Adrenal gland (tissue), 9 donors: ENCODE measurements at regions not wholly inside any gene's neighbourhood (a gene's known extent, or its start where the extent isn't known, plus 50 kb on each side); places are given as distances from the start of the nearest gene placed in this dataset.

Source experiments
- DNase-seq, 7 donors: peaks; one replicate each; pipeline ENCODE4 v3.0.0-alpha.2; 2019 to 2020
- H3K27ac ChIP-seq, 5 donors: fragments of 200-600 bp; sonication (generic) in 4 of 5; 1 replicate in 3 of 5; 2 replicates in 2 of 5; pipeline versions ENCODE4 v1.5.1 to v1.8.0; 2016 to 2020; ENCODE audit warnings: mild to moderate bottlenecking in 1 of 5
- H3K27me3 ChIP-seq: fragments of 200-600 bp; 2 replicates; pipeline ENCODE4 v1.8.0; 2021
- H3K36me3 ChIP-seq, 2 donors: fragments of 200-600 bp; replicated peaks in 1 of 2; 1 replicate in 1 of 2; 2 replicates in 1 of 2; pipeline versions ENCODE4 v1.5.1 to v1.8.0; 2018 to 2022
- H3K4me1 ChIP-seq, 2 donors: fragments of 200-600 bp; replicated peaks in 1 of 2; 1 replicate in 1 of 2; 2 replicates in 1 of 2; pipeline versions ENCODE4 v1.5.1 to v1.8.0; 2018 to 2021
- H3K4me3 ChIP-seq, 4 donors: fragments of 200-600 bp; sonication (generic) in 3 of 4; one replicate each; pipeline ENCODE4 v1.5.1; 2016 to 2018
- H3K9me3 ChIP-seq, 3 donors: fragments of 200-600 bp; sonication (generic) in 1 of 3; replicated peaks in 1 of 3; 1 replicate in 2 of 3; 2 replicates in 1 of 3; pipeline versions ENCODE4 v1.5.1 to v1.8.0; 2016 to 2021
- POLR2A ChIP-seq, 2 donors: fragments of 450-650 bp; IDR thresholded peaks; one replicate each; pipeline ENCODE4 v1.6.1; 2017; ENCODE audit warnings: antibody characterized with exemption in 2 of 2, mild to moderate bottlenecking in 2 of 2, moderate library complexity in 1 of 2
- WGBS, 4 donors: extraction: QIAGEN DNeasy Blood & Tissue Kit in 2 of 4; methylation state at CpG; one replicate each; pipeline versions ENCODE4 v1.1.5 to v1.1.7; 2013 to 2017; 5-methylcytosine and 5-hydroxymethylcytosine counted together
- intact Hi-C, 2 donors: fragments of 100-400 bp; cut with DNase I; formaldehyde crosslinking; loops; one replicate each; pipeline versions ENCODE4 v1.14.1 to v1.15.0; 2022 to 2023
- TF ChIP-seq, protein P1 (sequence below), 6 experiments: fragments of 450-650 bp in 4 of 6; fragments of 200-600 bp in 2 of 6; sonication (generic) in 1 of 6; IDR thresholded peaks; 1 replicate in 5 of 6; 2 replicates in 1 of 6; pipeline versions ENCODE4 v1.5.1 to v1.8.0; 2016 to 2021; ENCODE audit warnings: antibody characterized with exemption in 6 of 6, mild to moderate bottlenecking in 2 of 6, moderate library complexity in 1 of 6
- donor health status: healthy with polysubstance abuse.
- donor health status: Bipolar disorder and iron deficiency.
- donor health status: DM: yes; HTN: yes; CAD: no.
- donor health status: DM: no; HTN: no; CAD: no.
- donor health status: DM: no; HTN: no; CAD: no.

DNA sequence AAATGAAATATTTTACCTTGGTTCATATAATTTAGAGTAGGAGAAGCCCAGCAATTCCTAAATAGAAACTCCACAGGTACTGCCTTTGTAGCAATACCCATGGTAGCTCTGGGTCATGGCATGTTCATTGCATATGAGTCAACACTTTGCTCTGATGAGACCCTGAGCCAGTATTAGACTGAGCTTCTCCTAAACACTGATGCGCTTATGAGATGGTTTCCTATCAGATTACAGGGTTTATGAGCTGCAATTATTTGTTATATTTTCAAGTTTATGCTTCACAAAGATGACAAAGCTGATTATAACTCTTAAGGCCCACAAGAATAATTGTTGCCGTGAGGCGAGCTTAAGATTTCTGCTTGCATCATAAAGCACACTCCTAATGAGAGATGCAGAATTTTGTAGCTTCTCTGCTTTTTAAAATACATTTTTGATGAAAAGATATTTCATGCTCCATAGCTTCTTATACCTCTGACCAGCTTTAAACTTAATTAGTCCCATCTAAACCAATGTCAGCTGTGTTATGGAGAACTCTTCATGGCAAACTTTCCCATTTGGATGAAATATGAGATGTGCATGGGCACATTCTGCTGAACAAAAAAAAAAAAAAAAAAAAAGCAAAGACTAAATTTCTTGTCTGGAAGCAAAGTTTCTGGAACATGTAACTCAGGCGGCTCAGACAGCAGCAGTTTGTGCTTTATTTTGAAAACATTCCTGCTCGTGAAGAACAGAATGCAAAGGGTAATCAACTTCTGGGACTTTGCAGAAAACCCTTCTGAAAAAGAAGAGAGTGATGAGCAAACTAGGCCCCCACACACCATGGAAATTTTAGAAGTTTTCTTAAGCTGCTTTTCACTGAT is 162.6 kb downstream of the KCNE4 start:
- DNase-seq: no peak
- WGBS, 4 donors: 70 to 76% (median 74%) methylated on average over 5 of the region's 5 CpGs
- H3K36me3 ChIP-seq: no peaks in the 10 kb centered on the region
- no peaks in the 10 kb centered on the region for H3K27me3 ChIP-seq
- H3K27ac ChIP-seq: no peak overlapping the region
- no peaks in the 10 kb centered on the region for H3K4me1 ChIP-seq
- peaks cover 0 to 13% (median 0%) of the 10 kb centered on the region in 3 donors for H3K9me3 ChIP-seq
- TF ChIP-seq, protein P1, sequence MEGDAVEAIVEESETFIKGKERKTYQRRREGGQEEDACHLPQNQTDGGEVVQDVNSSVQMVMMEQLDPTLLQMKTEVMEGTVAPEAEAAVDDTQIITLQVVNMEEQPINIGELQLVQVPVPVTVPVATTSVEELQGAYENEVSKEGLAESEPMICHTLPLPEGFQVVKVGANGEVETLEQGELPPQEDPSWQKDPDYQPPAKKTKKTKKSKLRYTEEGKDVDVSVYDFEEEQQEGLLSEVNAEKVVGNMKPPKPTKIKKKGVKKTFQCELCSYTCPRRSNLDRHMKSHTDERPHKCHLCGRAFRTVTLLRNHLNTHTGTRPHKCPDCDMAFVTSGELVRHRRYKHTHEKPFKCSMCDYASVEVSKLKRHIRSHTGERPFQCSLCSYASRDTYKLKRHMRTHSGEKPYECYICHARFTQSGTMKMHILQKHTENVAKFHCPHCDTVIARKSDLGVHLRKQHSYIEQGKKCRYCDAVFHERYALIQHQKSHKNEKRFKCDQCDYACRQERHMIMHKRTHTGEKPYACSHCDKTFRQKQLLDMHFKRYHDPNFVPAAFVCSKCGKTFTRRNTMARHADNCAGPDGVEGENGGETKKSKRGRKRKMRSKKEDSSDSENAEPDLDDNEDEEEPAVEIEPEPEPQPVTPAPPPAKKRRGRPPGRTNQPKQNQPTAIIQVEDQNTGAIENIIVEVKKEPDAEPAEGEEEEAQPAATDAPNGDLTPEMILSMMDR (IDR thresholded peaks at IDR 0.05): no peak
- TF ChIP-seq POLR2A (IDR thresholded peaks at IDR 0.05): no peak
- no peak overlapping the region for H3K4me3 ChIP-seq
- intact Hi-C loops: no loop called here

DNA sequence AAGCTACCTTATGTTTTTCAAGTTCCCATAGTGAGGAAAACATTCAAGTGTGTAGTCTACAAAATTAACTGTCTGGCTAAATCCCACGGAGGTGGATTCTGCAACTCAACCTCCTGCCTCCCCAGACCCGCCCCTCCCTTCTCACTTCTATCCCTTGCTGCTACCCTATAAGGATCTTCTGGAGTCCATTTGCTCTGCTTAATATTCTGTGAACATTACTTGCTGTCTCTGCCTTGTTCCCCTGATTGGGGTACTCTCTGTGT is 163.2 kb downstream of the KCNE4 start:
- Histone ChIP-seq H3K27me3 (no peaks in the 10 kb centered on the region), H3K36me3 (no peaks in the 10 kb centered on the region), H3K9me3 (peaks cover 0 to 13% (median 0%) of the 10 kb centered on the region in 3 donors), H3K4me3 (no peak overlapping the region), H3K4me1 (no peaks in the 10 kb centered on the region), H3K27ac (no peak overlapping the region)
- TF ChIP-seq, protein P1 (IDR thresholded peaks at IDR 0.05): no peak
- TF ChIP-seq POLR2A (IDR thresholded peaks at IDR 0.05): no peak
- intact Hi-C loops: no loop called here
- DNase-seq: no peak
- WGBS, 4 donors: 38 to 51% (median 46%) methylated on average over 2 of the region's 2 CpGs

DNA sequence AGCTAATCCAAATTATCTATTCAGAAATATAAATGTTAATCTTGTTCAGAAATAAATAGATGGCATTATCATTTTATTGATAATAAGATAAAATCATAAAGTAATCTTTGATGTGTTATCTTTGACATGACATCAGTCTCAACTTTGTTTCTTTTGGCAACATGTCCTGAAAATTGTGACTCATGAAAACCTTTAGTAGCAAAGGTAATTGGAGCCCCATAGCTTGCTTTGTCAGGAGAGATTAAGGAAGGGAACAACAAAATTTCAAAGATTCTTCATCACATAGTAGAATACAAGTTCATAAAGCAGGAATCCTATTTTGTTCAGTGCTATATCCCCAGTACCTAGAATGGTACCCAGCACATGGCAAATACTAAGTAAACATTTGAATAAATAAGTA is 165.4 kb downstream of the KCNE4 start:
- H3K27ac ChIP-seq: no peak overlapping the region
- TF ChIP-seq, protein P1 (IDR thresholded peaks at IDR 0.05): no peak
- TF ChIP-seq POLR2A (IDR thresholded peaks at IDR 0.05): no peak
- H3K27me3 ChIP-seq: no peaks in the 10 kb centered on the region
- intact Hi-C loops: no loop called here
- no peak for DNase-seq
- no peak overlapping the region for H3K4me3 ChIP-seq
- H3K36me3 ChIP-seq: no peaks in the 10 kb centered on the region
- no peaks in the 10 kb centered on the region for H3K4me1 ChIP-seq
- H3K9me3 ChIP-seq: no peaks in the 10 kb centered on the region

DNA sequence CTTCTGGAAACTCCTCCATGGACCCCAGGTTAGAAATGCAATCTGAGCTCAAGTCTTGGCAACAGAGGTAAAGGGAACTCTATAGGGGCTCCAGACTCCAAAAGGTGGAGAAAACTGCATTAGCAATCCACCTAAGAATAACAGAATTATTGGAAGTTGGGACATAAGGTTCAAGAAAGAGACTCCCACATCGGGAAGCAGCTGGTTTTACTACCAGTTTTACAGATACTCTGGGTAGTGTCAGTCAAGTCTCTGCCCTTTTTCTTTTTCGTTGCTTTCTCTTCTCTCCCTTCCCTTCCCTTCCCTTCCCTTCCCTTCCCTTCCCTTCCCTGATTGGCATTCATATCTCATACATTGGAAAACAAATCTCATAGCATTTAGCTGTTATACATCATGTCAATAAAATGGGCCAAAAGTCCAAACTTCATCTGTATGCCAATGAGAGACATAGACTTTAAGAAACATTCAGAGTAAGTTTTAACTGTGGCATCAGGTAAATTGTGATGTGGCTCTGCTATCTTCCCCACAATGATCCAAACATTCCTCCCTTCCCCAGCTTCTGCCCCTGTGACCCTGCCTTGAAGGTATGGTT is 166.7 kb downstream of the KCNE4 start:
- WGBS, 4 donors: 70 to 77% (median 76%) methylated on average over 2 of the region's 2 CpGs

More for the DNA sequence above, 166.7 kb downstream of the KCNE4 start:
- Histone ChIP-seq H3K9me3 (no peaks in the 10 kb centered on the region), H3K4me1 (no peaks in the 10 kb centered on the region), H3K27ac (no peak overlapping the region), H3K27me3 (no peaks in the 10 kb centered on the region), H3K36me3 (no peaks in the 10 kb centered on the region), H3K4me3 (no peak overlapping the region)
- intact Hi-C loops: no loop called here
- no peak for DNase-seq
- TF ChIP-seq POLR2A (IDR thresholded peaks at IDR 0.05): no peak
- TF ChIP-seq, protein P1 (IDR thresholded peaks at IDR 0.05): no peak
